ENCODE measurements at regions not wholly inside any gene's neighbourhood (a gene's known extent, or its start where the extent isn't known, plus 50 kb on each side); places are given as distances from the start of the nearest gene placed in this dataset.

GRCh38 chr6:14783594-14783993, 462.3 kb upstream of the JARID2 start:
- ATAC-seq (ENCODE audit: low read depth) (no peak), DNase-seq (no peak)
- POLR2A ChIA-PET: no interaction called here
- TF ChIP-seq, protein P1, sequence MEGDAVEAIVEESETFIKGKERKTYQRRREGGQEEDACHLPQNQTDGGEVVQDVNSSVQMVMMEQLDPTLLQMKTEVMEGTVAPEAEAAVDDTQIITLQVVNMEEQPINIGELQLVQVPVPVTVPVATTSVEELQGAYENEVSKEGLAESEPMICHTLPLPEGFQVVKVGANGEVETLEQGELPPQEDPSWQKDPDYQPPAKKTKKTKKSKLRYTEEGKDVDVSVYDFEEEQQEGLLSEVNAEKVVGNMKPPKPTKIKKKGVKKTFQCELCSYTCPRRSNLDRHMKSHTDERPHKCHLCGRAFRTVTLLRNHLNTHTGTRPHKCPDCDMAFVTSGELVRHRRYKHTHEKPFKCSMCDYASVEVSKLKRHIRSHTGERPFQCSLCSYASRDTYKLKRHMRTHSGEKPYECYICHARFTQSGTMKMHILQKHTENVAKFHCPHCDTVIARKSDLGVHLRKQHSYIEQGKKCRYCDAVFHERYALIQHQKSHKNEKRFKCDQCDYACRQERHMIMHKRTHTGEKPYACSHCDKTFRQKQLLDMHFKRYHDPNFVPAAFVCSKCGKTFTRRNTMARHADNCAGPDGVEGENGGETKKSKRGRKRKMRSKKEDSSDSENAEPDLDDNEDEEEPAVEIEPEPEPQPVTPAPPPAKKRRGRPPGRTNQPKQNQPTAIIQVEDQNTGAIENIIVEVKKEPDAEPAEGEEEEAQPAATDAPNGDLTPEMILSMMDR (IDR thresholded peaks at IDR 0.05): no peak
- Mint-ChIP-seq H3K9me3 (peaks cover 2% of the 10 kb centered on the region), H3K27ac (no peak overlapping the region), H3K4me3 (no peak overlapping the region), H3K27me3 (no peaks in the 10 kb centered on the region), H3K4me1 (peaks cover 30% of the 10 kb centered on the region), H3K36me3 (ENCODE audit: low read depth) (no peaks in the 10 kb centered on the region)
- intact Hi-C loops (cut with micrococcal nuclease): no loop called here
- CTCF ChIA-PET: no interaction called here

DNA sequence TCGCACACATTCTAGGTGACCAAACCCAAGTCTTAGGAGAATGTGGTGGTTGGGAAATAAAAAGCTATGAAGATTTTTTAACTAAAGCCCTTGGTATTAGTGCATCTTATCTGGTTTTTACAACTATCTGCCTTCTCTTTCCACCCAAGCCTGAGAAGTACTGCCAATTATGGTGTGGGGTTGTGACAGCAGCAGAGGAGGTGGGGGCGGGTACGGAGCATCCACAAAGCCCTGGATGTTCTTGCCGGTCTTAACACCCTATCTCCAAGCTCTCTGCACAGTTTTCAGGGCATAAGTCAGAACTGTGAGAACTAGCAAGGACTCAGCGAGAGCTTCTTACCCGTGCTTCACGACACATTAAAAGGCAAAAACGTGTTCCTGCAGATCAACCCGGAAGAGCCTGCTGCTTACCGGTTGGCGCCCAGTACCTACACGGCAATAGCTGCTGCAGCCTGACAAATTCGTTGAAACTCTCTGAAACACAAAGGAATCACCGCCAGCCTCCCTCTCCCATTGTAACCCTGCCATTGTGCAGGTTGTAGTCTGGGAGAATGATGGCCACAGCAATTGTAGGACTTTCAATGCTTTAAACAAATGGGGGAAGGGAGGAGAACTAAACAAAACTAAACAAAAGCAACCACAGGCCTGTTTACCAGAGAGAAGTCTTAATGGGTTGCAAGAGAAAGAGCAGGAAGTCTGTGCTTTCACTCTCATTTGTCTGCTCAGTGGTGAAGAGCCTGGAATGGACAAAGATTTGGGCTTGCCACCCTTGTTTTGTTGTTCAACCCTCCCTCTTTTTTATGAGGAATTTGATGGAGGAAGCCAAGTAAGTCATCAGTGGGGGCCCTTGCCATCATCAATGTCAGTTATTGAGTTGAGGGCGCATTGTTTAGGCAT, 461.0 kb upstream of the JARID2 start:
- intact Hi-C loops (cut with micrococcal nuclease): no loop called here
- ChIA-PET CTCF (no interaction called here), POLR2A (no interaction called here)
- Mint-ChIP-seq H3K4me1 (peaks cover 30% of the 10 kb centered on the region), H3K36me3 (ENCODE audit: low read depth) (no peaks in the 10 kb centered on the region), H3K9me3 (peaks cover 2% of the 10 kb centered on the region), H3K27ac (no peak overlapping the region), H3K27me3 (no peaks in the 10 kb centered on the region), H3K4me3 (no peak overlapping the region)
- ATAC-seq (ENCODE audit: low read depth): no peak
- no peak for DNase-seq
- TF ChIP-seq, protein P1 (IDR thresholded peaks at IDR 0.05): no peak

DNA sequence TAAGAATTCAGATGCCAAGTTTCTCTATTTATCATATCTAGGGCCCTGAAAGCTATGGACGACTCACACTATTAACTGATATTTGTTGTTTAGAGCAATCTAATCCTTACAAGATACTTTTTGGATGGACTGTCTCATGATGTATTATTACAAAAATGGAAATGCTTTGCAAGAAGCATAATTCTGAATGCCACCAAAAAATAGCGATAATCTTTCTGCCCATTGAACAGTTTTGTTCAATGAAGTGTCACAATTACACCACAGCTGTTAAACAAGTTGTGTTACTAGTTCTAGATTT, 460.4 kb upstream of the JARID2 start:
- intact Hi-C loops (cut with micrococcal nuclease): no loop called here
- DNase-seq (no peak), ATAC-seq (ENCODE audit: low read depth) (no peak)
- Mint-ChIP-seq H3K9me3 (peaks cover 2% of the 10 kb centered on the region), H3K4me3 (no peak overlapping the region), H3K27ac (no peak overlapping the region), H3K4me1 (peaks cover 30% of the 10 kb centered on the region), H3K27me3 (no peaks in the 10 kb centered on the region), H3K36me3 (ENCODE audit: low read depth) (no peaks in the 10 kb centered on the region)
- TF ChIP-seq, protein P1 (IDR thresholded peaks at IDR 0.05): no peak
- ChIA-PET POLR2A (interaction anchor here (0.5 kb wide), 1 partner anchor 172 kb away, joined by 3 read pairs; no protein-coding TSS in a partner anchor), CTCF (interaction anchor here (1.1 kb wide), 1 partner anchor 9 kb away, joined by 3 read pairs; no protein-coding TSS in a partner anchor)

DNA sequence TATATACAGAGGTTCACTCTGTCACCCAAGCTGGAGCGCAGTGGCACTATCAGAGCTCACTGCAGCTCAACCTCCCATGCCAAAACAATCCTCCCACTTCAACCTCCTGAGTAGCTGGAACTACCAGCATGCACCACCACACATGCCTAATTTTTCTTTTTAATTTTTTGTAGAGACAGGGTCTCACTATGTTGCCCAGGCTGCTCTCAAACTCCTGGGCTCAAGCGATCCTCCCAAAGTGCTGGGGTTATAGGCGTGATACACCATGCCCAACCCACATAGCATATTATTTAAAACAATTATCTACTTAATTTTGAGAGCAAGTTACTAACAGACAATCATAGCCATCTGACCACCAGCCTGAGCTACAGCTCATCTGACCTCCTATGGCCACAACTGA, 459.9 kb upstream of the JARID2 start:
- no peaks in the 10 kb centered on the region for H3K36me3 Mint-ChIP-seq (ENCODE audit: low read depth)
- no peak overlapping the region for H3K4me3 Mint-ChIP-seq
- DNase-seq (no peak), ATAC-seq (ENCODE audit: low read depth) (no peak)
- ChIA-PET POLR2A (interaction anchor here (0.5 to 0.7 kb wide), 2 partner anchors 48 to 172 kb away, joined by 3 to 6 read pairs; no protein-coding TSS in a partner anchor), CTCF (interaction anchor here (1.1 kb wide), 1 partner anchor 10 kb away, joined by 3 read pairs; no protein-coding TSS in a partner anchor)
- TF ChIP-seq, protein P1 (IDR thresholded peaks at IDR 0.05): no peak
- H3K9me3 Mint-ChIP-seq: peaks cover 2% of the 10 kb centered on the region
- intact Hi-C loops (cut with micrococcal nuclease): no loop called here
- no peak overlapping the region for H3K27ac Mint-ChIP-seq
- H3K4me1 Mint-ChIP-seq: peaks cover 30% of the 10 kb centered on the region
- H3K27me3 Mint-ChIP-seq: no peaks in the 10 kb centered on the region

- no peaks in the 10 kb centered on the region for H3K27me3 Mint-ChIP-seq
- H3K9me3 Mint-ChIP-seq: peaks cover 2% of the 10 kb centered on the region
- H3K27ac Mint-ChIP-seq: no peak overlapping the region
- POLR2A ChIA-PET: interaction anchor here (0.7 kb wide), 1 partner anchor 47 kb away, joined by 6 read pairs; no protein-coding TSS in a partner anchor
- no peak for ATAC-seq (ENCODE audit: low read depth)
- intact Hi-C loops (cut with micrococcal nuclease): no loop called here
- H3K4me3 Mint-ChIP-seq: no peak overlapping the region
- DNase-seq: no peak
- TF ChIP-seq, protein P1 (IDR thresholded peaks at IDR 0.05): no peak
- no peaks in the 10 kb centered on the region for H3K36me3 Mint-ChIP-seq (ENCODE audit: low read depth)
- CTCF ChIA-PET: interaction anchor here (1.1 kb wide), 1 partner anchor 10 kb away, joined by 3 read pairs; no protein-coding TSS in a partner anchor
- peaks cover 30% of the 10 kb centered on the region for H3K4me1 Mint-ChIP-seq
Measured at GRCh38 chr6:14786455-14786854, 459.4 kb upstream of the JARID2 start.

Measured in activated B cell treated with CpG ODN at 0.5 μM for 24 hours (primary cell).